CD4-positive, alpha-beta T cell (primary cell): ENCODE measurements at regions not wholly inside any gene's neighbourhood (a gene's known extent, or its start where the extent isn't known, plus 50 kb on each side); places are given as distances from the start of the nearest gene placed in this dataset.

ENCODE experiments used
- ATAC-seq: fragments of 200-7000 bp; cut with Tn5 transposase; one replicate; pipeline ENCODE4 v1.10.0; 2022; ENCODE audit warnings: mild to moderate bottlenecking; ENCODE audit not compliant: poor library complexity
- CTCF ChIA-PET: fragments of 350-600 bp; sonication (Branson Sonifier 250); formaldehyde crosslinking; loops from one replicate; lab custom pipeline; 2021; ENCODE audit warnings: antibody characterized with exemption, inconsistent platforms; lab: Charles Lee
- POLR2A ChIA-PET: fragments of 350-600 bp; sonication (Branson Sonifier 250); formaldehyde crosslinking; loops from one replicate; lab custom pipeline; 2021; ENCODE audit warnings: antibody characterized with exemption, inconsistent platforms; lab: Charles Lee
- DNase-seq, 14 experiments: peaks; one replicate each; pipeline ENCODE4 v3.0.0-alpha.2; 2013 to 2020; ENCODE audit warnings: mixed read lengths in 2 of 14
- H3K27ac ChIP-seq, 2 donors: one replicate each; pipeline versions ENCODE4 v1.5.1 to v1.7.0; 2013; ENCODE audit warnings: low read length in 2 of 2, low read depth in 1 of 2, mild to moderate bottlenecking in 1 of 2
- H3K27me3 ChIP-seq, 2 experiments: 1 replicate in 1 of 2; 2 replicates in 1 of 2; pipeline versions ENCODE4 v1.6.1 to v1.7.0; 2013; ENCODE audit warnings: low read length in 2 of 2, control low read depth in 1 of 2, mild to moderate bottlenecking in 1 of 2, moderate library complexity in 1 of 2; ENCODE audit not compliant: insufficient read depth in 2 of 2, control insufficient read depth in 1 of 2
- H3K36me3 ChIP-seq: one replicate; pipeline ENCODE4 v1.6.1; 2013; ENCODE audit warnings: low read length, control low read depth; ENCODE audit not compliant: insufficient read depth
- H3K4me1 ChIP-seq: one replicate; pipeline ENCODE4 v1.6.1; 2013; ENCODE audit warnings: low read length, control low read depth; ENCODE audit not compliant: insufficient read depth
- H3K4me3 ChIP-seq: one replicate; pipeline ENCODE4 v1.5.1; 2013; ENCODE audit warnings: mild to moderate bottlenecking, low read length, moderate library complexity
- H3K9me3 ChIP-seq, 2 experiments: 1 replicate in 1 of 2; 2 replicates in 1 of 2; pipeline versions ENCODE4 v1.6.1 to v1.7.0; 2013; ENCODE audit warnings: low read length in 2 of 2, mild to moderate bottlenecking in 2 of 2, control low read depth in 1 of 2, moderate library complexity in 1 of 2; ENCODE audit not compliant: control insufficient read depth in 1 of 2, insufficient read depth in 1 of 2
- H3K27ac Mint-ChIP-seq: one replicate; pipeline ENCODE4 v1.8.0; 2020; ENCODE audit warnings: mixed read lengths
- H3K27me3 Mint-ChIP-seq: one replicate; pipeline ENCODE4 v1.8.0; 2021; ENCODE audit warnings: mixed read lengths
- H3K36me3 Mint-ChIP-seq: one replicate; pipeline ENCODE4 v1.8.0; 2021; ENCODE audit warnings: low read depth, mixed read lengths
- H3K4me1 Mint-ChIP-seq: one replicate; pipeline ENCODE4 v1.8.0; 2021; ENCODE audit warnings: low read depth, mixed read lengths
- H3K4me3 Mint-ChIP-seq: one replicate; pipeline ENCODE4 v1.8.0; 2020; ENCODE audit warnings: mild to moderate bottlenecking, mixed read lengths
- H3K9me3 Mint-ChIP-seq: one replicate; pipeline ENCODE4 v1.8.0; 2020; ENCODE audit warnings: mixed read lengths
- CTCF ChIP-seq: fragments of 200-600 bp; IDR thresholded peaks from one replicate; pipeline ENCODE4 v1.8.0; 2022; ENCODE audit warnings: antibody characterized with exemption, mild to moderate bottlenecking
- intact Hi-C, 2 experiments: fragments of 100-400 bp; cut with DNase I in 1 of 2; cut with micrococcal nuclease in 1 of 2; formaldehyde crosslinking; loops; one replicate each; pipeline versions ENCODE4 v1.15.1 to v1.9.0; 2023 to 2025; cut with DNase I, micrococcal nuclease

- intact Hi-C loops, result no loop called here
- no peak for DNase-seq
- Mint-ChIP-seq H3K4me3 (no peak overlapping the region), H3K9me3 (peaks cover 3% of the 10 kb centered on the region), H3K27me3 (no peaks in the 10 kb centered on the region), H3K36me3 (no peaks in the 10 kb centered on the region), H3K4me1 (no peaks in the 10 kb centered on the region), H3K27ac (no peak overlapping the region)
- Histone ChIP-seq H3K27me3 (no peaks in the 10 kb centered on the region), H3K27ac (no peak overlapping the region), H3K4me1 (no peaks in the 10 kb centered on the region), H3K9me3 (peaks cover 0 to 8% of the 10 kb centered on the region in 2 experiments), H3K4me3 (no peak overlapping the region), H3K36me3 (no peaks in the 10 kb centered on the region)
- no peak for TF ChIP-seq CTCF
- ATAC-seq, result no peak
- POLR2A ChIA-PET, result no interaction called here
- CTCF ChIA-PET, result no interaction called here
Observed at GRCh38 chr2:49788300-49788699, 634.0 kb upstream of the FSHR start.

GRCh38 chr2:49780949-49781348 lies 626.6 kb upstream of the FSHR start:
- H3K4me1 Mint-ChIP-seq, result no peaks in the 10 kb centered on the region
- Histone ChIP-seq H3K4me1 (no peaks in the 10 kb centered on the region), H3K4me3 (no peak overlapping the region), H3K9me3 (peaks cover 0 to 3% of the 10 kb centered on the region in 2 experiments), H3K27me3 (no peaks in the 10 kb centered on the region), H3K36me3 (no peaks in the 10 kb centered on the region), H3K27ac (no peak overlapping the region)
- no peaks in the 10 kb centered on the region for H3K36me3 Mint-ChIP-seq
- no peaks in the 10 kb centered on the region for H3K27me3 Mint-ChIP-seq
- H3K4me3 Mint-ChIP-seq, result no peak overlapping the region
- intact Hi-C loops, result no loop called here
- DNase-seq (no peak), ATAC-seq (no peak)
- POLR2A ChIA-PET, result no interaction called here
- CTCF ChIA-PET, result no interaction called here
- TF ChIP-seq CTCF, result no peak
- H3K27ac Mint-ChIP-seq, result no peak overlapping the region
- peaks cover 3% of the 10 kb centered on the region for H3K9me3 Mint-ChIP-seq

- H3K9me3 ChIP-seq, result peaks cover 0 to 22% of the 10 kb centered on the region in 2 experiments
- ChIA-PET CTCF (no interaction called here), POLR2A (no interaction called here)
- Mint-ChIP-seq H3K27ac (no peak overlapping the region), H3K9me3 (no peaks in the 10 kb centered on the region), H3K36me3 (no peaks in the 10 kb centered on the region), H3K27me3 (no peaks in the 10 kb centered on the region), H3K4me1 (no peaks in the 10 kb centered on the region), H3K4me3 (no peak overlapping the region)
- H3K27ac ChIP-seq, result no peak overlapping the region
- intact Hi-C loops, result no loop called here
- no peak for ATAC-seq
- no peak for TF ChIP-seq CTCF
- H3K4me1 ChIP-seq, result no peaks in the 10 kb centered on the region
- no peaks in the 10 kb centered on the region for H3K36me3 ChIP-seq
- H3K27me3 ChIP-seq, result no peaks in the 10 kb centered on the region
- DNase-seq, result no peak
- no peak overlapping the region for H3K4me3 ChIP-seq
Observed at GRCh38 chr2:49772299-49772970, 618.1 kb upstream of the FSHR start.
